Brain microvascular endothelial cell (primary cell): ENCODE measurements at regions not wholly inside any gene's neighbourhood (a gene's known extent, or its start where the extent isn't known, plus 50 kb on each side); places are given as distances from the start of the nearest gene placed in this dataset.

Source experiments
- DNase-seq: peaks from one replicate; pipeline ENCODE4 v3.0.0-alpha.2; 2020
- H3K27ac ChIP-seq: fragments of 250-450 bp; sonication (Bioruptor Pico); 2 replicates; pipeline ENCODE4 v1.5.1; 2020; ENCODE audit warnings: mild to moderate bottlenecking, moderate library complexity
- H3K27me3 ChIP-seq: fragments of 250-450 bp; sonication (Bioruptor Pico); replicated peaks from 2 replicates; pipeline ENCODE4 v1.5.1; 2020; ENCODE audit warnings: mild to moderate bottlenecking
- H3K36me3 ChIP-seq: fragments of 250-450 bp; sonication (Bioruptor Pico); replicated peaks from 2 replicates; pipeline ENCODE4 v1.5.1; 2020; ENCODE audit warnings: mild to moderate bottlenecking
- H3K4me3 ChIP-seq: 2 replicates; pipeline ENCODE4 v1.5.1; 2011; ENCODE audit warnings: low read depth, mild to moderate bottlenecking, control low read depth, low read length, moderate library complexity
- CTCF ChIP-seq: IDR thresholded peaks from 2 replicates; pipeline ENCODE4 v1.5.1; 2011; ENCODE audit warnings: low read depth, mild to moderate bottlenecking, moderate library complexity, low read length, control low read depth, inconsistent platforms; ENCODE audit errors: missing control alignments
- in situ Hi-C: cut with HindIII; loops from 2 replicates; pipeline ENCODE4 v1.10.0; 2017; ENCODE audit warnings: low sequenced_read_pairs, low pct_ligation_motif_present

GRCh38 chr19:20482721-20483120 lies 82.9 kb downstream of the ZNF737 start:
- in situ Hi-C loops, result no loop called here

GRCh38 chr19:20481736-20482135 lies 83.8 kb downstream of the ZNF737 start:
- no peak overlapping the region for H3K4me3 ChIP-seq
- TF ChIP-seq CTCF, result no peak
- in situ Hi-C loops, result no loop called here
- no peaks in the 10 kb centered on the region for H3K27me3 ChIP-seq
- H3K36me3 ChIP-seq, result no peaks in the 10 kb centered on the region
- H3K27ac ChIP-seq, result no peak overlapping the region
- DNase-seq, result no peak

More at GRCh38 chr19:20482721-20483120, 82.9 kb downstream of the ZNF737 start:
- DNase-seq, result no peak
- Histone ChIP-seq H3K36me3 (no peaks in the 10 kb centered on the region), H3K27ac (no peak overlapping the region), H3K4me3 (no peak overlapping the region), H3K27me3 (no peaks in the 10 kb centered on the region)
- TF ChIP-seq CTCF, result no peak

GRCh38 chr19:20479483-20479882 lies 86.1 kb downstream of the ZNF737 start:
- DNase-seq, result no peak
- H3K4me3 ChIP-seq, result no peak overlapping the region
- no peaks in the 10 kb centered on the region for H3K27me3 ChIP-seq
- H3K27ac ChIP-seq, result no peak overlapping the region
- no peak for TF ChIP-seq CTCF
- no peaks in the 10 kb centered on the region for H3K36me3 ChIP-seq
- in situ Hi-C loops, result no loop called here

GRCh38 chr19:20478936-20479335 lies 86.6 kb downstream of the ZNF737 start:
- H3K27ac ChIP-seq, result no peak overlapping the region
- no peak for DNase-seq
- no peak for TF ChIP-seq CTCF
- H3K36me3 ChIP-seq, result no peaks in the 10 kb centered on the region
- no peaks in the 10 kb centered on the region for H3K27me3 ChIP-seq
- in situ Hi-C loops, result no loop called here
- H3K4me3 ChIP-seq, result no peak overlapping the region

- Histone ChIP-seq H3K36me3 (no peaks in the 10 kb centered on the region), H3K4me3 (no peak overlapping the region), H3K27ac (no peak overlapping the region), H3K27me3 (no peaks in the 10 kb centered on the region)
- in situ Hi-C loops, result no loop called here
- no peak for DNase-seq
- no peak for TF ChIP-seq CTCF
Measured at GRCh38 chr19:20472854-20473253, 92.7 kb downstream of the ZNF737 start.

- DNase-seq, result no peak
- no peak for TF ChIP-seq CTCF
- Histone ChIP-seq H3K27me3 (no peaks in the 10 kb centered on the region), H3K4me3 (no peak overlapping the region), H3K27ac (no peak overlapping the region), H3K36me3 (no peaks in the 10 kb centered on the region)
- in situ Hi-C loops, result no loop called here
Measured at GRCh38 chr19:20471431-20471830, 94.2 kb downstream of the ZNF737 start.
